CD14-positive monocyte (primary cell): ENCODE measurements at regions not wholly inside any gene's neighbourhood (a gene's known extent, or its start where the extent isn't known, plus 50 kb on each side); places are given as distances from the start of the nearest gene placed in this dataset.

Experiments used
- DNase-seq, 3 donors: peaks; one replicate each; pipeline ENCODE4 v3.0.0-alpha.2; 2011 to 2022
- H2AFZ ChIP-seq: 2 replicates; pipeline ENCODE4 v1.6.0; 2012; ENCODE audit warnings: mild to moderate bottlenecking, low read depth, low read length, inconsistent platforms; ENCODE audit not compliant: insufficient read depth, poor library complexity, severe bottlenecking
- H3K27ac ChIP-seq, 2 donors: 1 replicate in 1 of 2; 2 replicates in 1 of 2; pipeline ENCODE4 v1.5.1; 2012 to 2013; ENCODE audit warnings: low read length in 2 of 2, control low read depth in 1 of 2, inconsistent platforms in 1 of 2, low read depth in 1 of 2, mild to moderate bottlenecking in 1 of 2
- H3K27me3 ChIP-seq, 2 donors: one replicate each; pipeline versions ENCODE4 v1.6.0 to v1.6.1; 2011 to 2013; ENCODE audit warnings: low read length in 2 of 2; ENCODE audit not compliant: control insufficient read depth in 2 of 2, insufficient read depth in 2 of 2
- H3K36me3 ChIP-seq, 2 donors: replicated peaks in 1 of 2; 1 replicate in 1 of 2; 2 replicates in 1 of 2; pipeline versions ENCODE4 v1.5.1 to v1.6.1; 2012 to 2013; ENCODE audit warnings: low read length in 2 of 2, control low read depth in 1 of 2, inconsistent platforms in 1 of 2, mild to moderate bottlenecking in 1 of 2; ENCODE audit not compliant: insufficient read depth in 2 of 2, control insufficient read depth in 1 of 2
- H3K4me1 ChIP-seq, 2 donors: 1 replicate in 1 of 2; 2 replicates in 1 of 2; pipeline versions ENCODE4 v1.5.1 to v1.6.1; 2012 to 2013; ENCODE audit warnings: low read length in 2 of 2, control low read depth in 1 of 2, inconsistent platforms in 1 of 2, mild to moderate bottlenecking in 1 of 2, moderate library complexity in 1 of 2; ENCODE audit not compliant: insufficient read depth in 2 of 2, control insufficient read depth in 1 of 2
- H3K4me2 ChIP-seq: replicated peaks from 2 replicates; pipeline ENCODE3; 2012; ENCODE audit warnings: low read length, moderate library complexity, mild to moderate bottlenecking; ENCODE audit not compliant: poor library complexity, severe bottlenecking; ENCODE audit errors: extremely low read depth
- H3K4me3 ChIP-seq, 3 experiments: fragments of 200-600 bp in 1 of 3; sonication (generic) in 1 of 3; replicated peaks in 1 of 3; 1 replicate in 2 of 3; 2 replicates in 1 of 3; pipeline ENCODE4 v1.5.1; 2011 to 2013; ENCODE audit warnings: low read length in 3 of 3, mild to moderate bottlenecking in 3 of 3, control low read depth in 2 of 3, low read depth in 2 of 3, inconsistent platforms in 1 of 3, moderate library complexity in 1 of 3
- H3K79me2 ChIP-seq: 2 replicates; pipeline ENCODE4 v1.6.0; 2012; ENCODE audit warnings: mild to moderate bottlenecking, control low read depth, inconsistent platforms, low read length, moderate library complexity; ENCODE audit not compliant: insufficient read depth
- H3K9ac ChIP-seq: 2 replicates; pipeline ENCODE4 v1.6.0; 2017; ENCODE audit warnings: low read length, mild to moderate bottlenecking; ENCODE audit not compliant: insufficient read depth, poor library complexity, severe bottlenecking
- H3K9me3 ChIP-seq, 2 donors: replicated peaks in 1 of 2; 1 replicate in 1 of 2; 2 replicates in 1 of 2; pipeline versions ENCODE4 v1.5.1 to v1.6.1; 2012 to 2013; ENCODE audit warnings: low read length in 2 of 2, control low read depth in 1 of 2; ENCODE audit not compliant: control insufficient read depth in 1 of 2, insufficient read depth in 1 of 2
- H4K20me1 ChIP-seq: 2 replicates; pipeline ENCODE4 v1.6.0; 2012; ENCODE audit warnings: mild to moderate bottlenecking, low read length, control low read depth, moderate library complexity; ENCODE audit not compliant: insufficient read depth
- H3K27ac Mint-ChIP-seq, 7 donors: one replicate each; pipeline ENCODE4 v1.8.0; 2020; ENCODE audit warnings: mild to moderate bottlenecking in 7 of 7, mixed read lengths in 7 of 7, moderate library complexity in 6 of 7, inconsistent platforms in 2 of 7
- H3K27me3 Mint-ChIP-seq, 3 donors: one replicate each; pipeline ENCODE4 v1.8.0; 2021 to 2022; ENCODE audit warnings: low read depth in 3 of 3, mild to moderate bottlenecking in 3 of 3, mixed read lengths in 3 of 3, moderate library complexity in 3 of 3, inconsistent platforms in 1 of 3
- H3K36me3 Mint-ChIP-seq, 2 donors: one replicate each; pipeline ENCODE4 v1.8.0; 2020; ENCODE audit warnings: mixed read lengths in 2 of 2, inconsistent platforms in 1 of 2, mild to moderate bottlenecking in 1 of 2
- H3K4me1 Mint-ChIP-seq: one replicate; pipeline ENCODE4 v1.8.0; 2020; ENCODE audit warnings: mild to moderate bottlenecking, mixed read lengths
- H3K4me3 Mint-ChIP-seq, 2 donors: one replicate each; pipeline ENCODE4 v1.8.0; 2020; ENCODE audit warnings: mild to moderate bottlenecking in 2 of 2, mixed read lengths in 2 of 2, moderate library complexity in 1 of 2
- H3K9me3 Mint-ChIP-seq, 7 donors: one replicate each; pipeline ENCODE4 v1.8.0; 2020 to 2022; ENCODE audit warnings: mixed read lengths in 7 of 7, mild to moderate bottlenecking in 6 of 7, moderate library complexity in 6 of 7, inconsistent platforms in 2 of 7
- WGBS: methylation state at CpG from one replicate; pipeline ENCODE4 v1.1.5; 2013; ENCODE audit warnings: missing lambda C conversion rate; ENCODE audit not compliant: insufficient coverage; 5-methylcytosine and 5-hydroxymethylcytosine counted together
- intact Hi-C, 2 donors: fragments of 100-400 bp; cut with micrococcal nuclease; formaldehyde crosslinking; loops; one replicate each; pipeline versions ENCODE4 v1.15.0 to v1.15.1; 2023
- TF ChIP-seq, protein P1 (sequence below): fragments of 200-600 bp; IDR thresholded peaks from one replicate; pipeline ENCODE4 v1.8.0; 2022; ENCODE audit warnings: antibody characterized with exemption, mild to moderate bottlenecking

DNA sequence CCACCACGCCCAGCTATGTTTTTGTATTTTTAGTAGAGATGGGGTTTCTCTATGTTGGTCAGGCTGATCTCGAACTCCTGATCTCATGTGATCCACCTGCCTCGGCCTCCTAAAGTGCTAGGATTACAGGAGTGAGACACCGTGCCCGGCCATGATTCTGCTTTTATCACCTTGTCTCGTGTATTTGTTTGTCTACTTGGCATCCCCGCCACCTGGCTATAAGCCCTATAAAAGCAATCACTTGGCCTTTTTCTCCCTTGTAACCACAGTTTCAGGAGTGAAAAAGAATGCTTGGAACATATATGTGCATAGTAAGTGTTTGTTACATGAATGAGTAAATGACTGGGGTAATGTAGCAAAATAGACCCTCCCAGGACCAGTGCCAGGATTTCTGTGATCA, 77.5 kb upstream of the PAPOLG start:
- Histone ChIP-seq H3K27me3 (no peaks in the 10 kb centered on the region), H3K9me3 (peaks cover 0 to 3% of the 10 kb centered on the region in 2 donors), H3K4me2 (no peak overlapping the region), H4K20me1 (no peaks in the 10 kb centered on the region), H3K36me3 (no peaks in the 10 kb centered on the region), H3K27ac (no peak overlapping the region), H3K9ac (no peak overlapping the region), H3K79me2 (no peaks in the 10 kb centered on the region), H2AFZ (no peak overlapping the region), H3K4me3 (no peak overlapping the region), H3K4me1 (peaks cover 9 to 13% of the 10 kb centered on the region in 2 donors)
- whole genome bisulfite sequencing: 100% methylated on average over 5 of the region's 7 CpGs
- TF ChIP-seq, protein P1, sequence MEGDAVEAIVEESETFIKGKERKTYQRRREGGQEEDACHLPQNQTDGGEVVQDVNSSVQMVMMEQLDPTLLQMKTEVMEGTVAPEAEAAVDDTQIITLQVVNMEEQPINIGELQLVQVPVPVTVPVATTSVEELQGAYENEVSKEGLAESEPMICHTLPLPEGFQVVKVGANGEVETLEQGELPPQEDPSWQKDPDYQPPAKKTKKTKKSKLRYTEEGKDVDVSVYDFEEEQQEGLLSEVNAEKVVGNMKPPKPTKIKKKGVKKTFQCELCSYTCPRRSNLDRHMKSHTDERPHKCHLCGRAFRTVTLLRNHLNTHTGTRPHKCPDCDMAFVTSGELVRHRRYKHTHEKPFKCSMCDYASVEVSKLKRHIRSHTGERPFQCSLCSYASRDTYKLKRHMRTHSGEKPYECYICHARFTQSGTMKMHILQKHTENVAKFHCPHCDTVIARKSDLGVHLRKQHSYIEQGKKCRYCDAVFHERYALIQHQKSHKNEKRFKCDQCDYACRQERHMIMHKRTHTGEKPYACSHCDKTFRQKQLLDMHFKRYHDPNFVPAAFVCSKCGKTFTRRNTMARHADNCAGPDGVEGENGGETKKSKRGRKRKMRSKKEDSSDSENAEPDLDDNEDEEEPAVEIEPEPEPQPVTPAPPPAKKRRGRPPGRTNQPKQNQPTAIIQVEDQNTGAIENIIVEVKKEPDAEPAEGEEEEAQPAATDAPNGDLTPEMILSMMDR: no peak
- intact Hi-C loops: no loop called here
- peaks cover under 1 to 3% (median 1%) of the 10 kb centered on the region in 3 donors for H3K27me3 Mint-ChIP-seq
- DNase-seq: no peak
- H3K4me3 Mint-ChIP-seq: no peak overlapping the region
- no peak overlapping the region for H3K27ac Mint-ChIP-seq
- no peaks in the 10 kb centered on the region for H3K36me3 Mint-ChIP-seq
- H3K4me1 Mint-ChIP-seq: peaks cover 21% of the 10 kb centered on the region
- peaks cover 0 to 4% (median 0%) of the 10 kb centered on the region in 7 donors for H3K9me3 Mint-ChIP-seq

DNA sequence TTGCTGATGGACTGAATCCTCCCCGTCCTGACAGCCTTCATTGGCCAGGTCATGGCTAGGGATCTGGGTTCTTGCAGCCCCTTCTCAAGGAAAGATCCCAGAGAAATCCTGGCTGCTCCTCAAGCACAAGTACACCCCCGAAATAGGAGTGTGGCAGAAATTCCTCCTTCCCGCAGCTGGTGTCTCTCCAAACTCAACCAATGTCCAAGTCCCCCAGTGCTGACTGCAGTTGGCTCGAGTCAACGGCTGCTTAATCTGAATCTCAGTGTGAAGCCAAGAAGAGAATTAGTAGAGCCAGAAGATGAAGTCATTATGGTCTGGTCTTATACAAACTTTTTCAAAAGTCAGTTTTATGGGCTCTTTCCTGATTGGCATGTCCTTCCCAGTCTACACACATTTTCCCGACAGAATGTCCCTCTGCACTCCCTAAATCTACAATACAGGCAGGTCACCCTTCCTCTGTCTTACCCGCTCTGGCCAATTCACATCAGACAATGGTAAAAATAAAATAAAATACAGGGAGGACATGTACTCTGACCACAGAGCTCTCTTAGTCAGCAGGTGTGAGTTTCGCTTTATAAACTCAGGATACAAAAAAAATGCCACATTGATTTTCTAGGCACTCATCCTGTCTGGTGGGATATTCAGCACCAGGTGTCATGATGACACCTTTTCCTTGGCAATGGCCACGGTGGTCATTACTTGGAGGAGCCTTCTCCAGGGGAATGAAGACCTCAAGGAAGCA, 76.9 kb upstream of the PAPOLG start:
- no peak overlapping the region for H3K4me3 Mint-ChIP-seq
- no peaks in the 10 kb centered on the region for H4K20me1 ChIP-seq

More for the DNA sequence above, 76.9 kb upstream of the PAPOLG start:
- H3K27me3 ChIP-seq: no peaks in the 10 kb centered on the region
- no peaks in the 10 kb centered on the region for H3K79me2 ChIP-seq
- DNase-seq: no peak
- no peak overlapping the region for H3K27ac Mint-ChIP-seq
- H3K4me1 Mint-ChIP-seq: peaks cover 21% of the 10 kb centered on the region
- peaks cover 0 to 5% (median 0%) of the 10 kb centered on the region in 7 donors for H3K9me3 Mint-ChIP-seq
- no peak overlapping the region for H3K4me3 ChIP-seq
- no peak overlapping the region for H3K27ac ChIP-seq
- peaks cover 9 to 13% of the 10 kb centered on the region in 2 donors for H3K4me1 ChIP-seq
- TF ChIP-seq, protein P1: no peak
- no peak overlapping the region for H2AFZ ChIP-seq
- no peaks in the 10 kb centered on the region for H3K36me3 Mint-ChIP-seq
- peaks cover 0 to 3% of the 10 kb centered on the region in 2 donors for H3K9me3 ChIP-seq
- no peaks in the 10 kb centered on the region for H3K36me3 ChIP-seq
- H3K27me3 Mint-ChIP-seq: peaks cover 1 to 3% (median 2%) of the 10 kb centered on the region in 3 donors
- intact Hi-C loops: no loop called here
- no peak overlapping the region for H3K4me2 ChIP-seq
- H3K9ac ChIP-seq: no peak overlapping the region
- 96% methylated on average over 4 of the region's 9 CpGs for WGBS
